DND-41 (cell line): ENCODE measurements at regions not wholly inside any gene's neighbourhood (a gene's known extent, or its start where the extent isn't known, plus 50 kb on each side); places are given as distances from the start of the nearest gene placed in this dataset.

Experiments used
- EZH2 ChIP-seq: IDR thresholded peaks from 3 replicates; pipeline ENCODE4 v1.6.1; 2012; ENCODE audit warnings: borderline replicate concordance, low read depth, mild to moderate bottlenecking, moderate library complexity, low read length, inconsistent platforms; ENCODE audit not compliant: severe bottlenecking
- TF ChIP-seq, protein P1 (sequence below): IDR thresholded peaks from 2 replicates; pipeline ENCODE4 v1.5.1; 2012; ENCODE audit warnings: borderline replicate concordance, low read length, moderate library complexity, mild to moderate bottlenecking; ENCODE audit not compliant: poor library complexity, severe bottlenecking; ENCODE audit errors: extremely low read depth

DNA sequence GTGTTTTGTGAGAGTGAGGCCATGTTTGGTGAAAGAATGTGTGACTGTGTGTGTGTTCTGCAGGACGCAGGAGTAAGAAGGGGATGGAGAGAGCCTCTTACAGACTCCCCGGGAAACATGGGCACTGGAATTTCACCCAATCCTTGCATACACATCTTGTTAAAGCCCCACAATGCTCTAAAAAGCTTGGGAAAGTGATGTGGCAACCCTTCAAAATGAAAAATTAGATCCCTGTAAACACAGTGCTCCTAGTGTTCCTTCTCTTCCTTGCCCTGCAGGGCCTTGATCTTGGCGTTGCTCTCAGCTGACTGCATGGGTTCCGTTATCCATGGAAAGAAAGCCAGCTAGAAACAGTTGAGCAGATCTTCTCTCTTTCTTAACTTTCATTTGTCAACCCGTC is 701.7 kb downstream of the SEMA5A start:
- TF ChIP-seq, protein P1, sequence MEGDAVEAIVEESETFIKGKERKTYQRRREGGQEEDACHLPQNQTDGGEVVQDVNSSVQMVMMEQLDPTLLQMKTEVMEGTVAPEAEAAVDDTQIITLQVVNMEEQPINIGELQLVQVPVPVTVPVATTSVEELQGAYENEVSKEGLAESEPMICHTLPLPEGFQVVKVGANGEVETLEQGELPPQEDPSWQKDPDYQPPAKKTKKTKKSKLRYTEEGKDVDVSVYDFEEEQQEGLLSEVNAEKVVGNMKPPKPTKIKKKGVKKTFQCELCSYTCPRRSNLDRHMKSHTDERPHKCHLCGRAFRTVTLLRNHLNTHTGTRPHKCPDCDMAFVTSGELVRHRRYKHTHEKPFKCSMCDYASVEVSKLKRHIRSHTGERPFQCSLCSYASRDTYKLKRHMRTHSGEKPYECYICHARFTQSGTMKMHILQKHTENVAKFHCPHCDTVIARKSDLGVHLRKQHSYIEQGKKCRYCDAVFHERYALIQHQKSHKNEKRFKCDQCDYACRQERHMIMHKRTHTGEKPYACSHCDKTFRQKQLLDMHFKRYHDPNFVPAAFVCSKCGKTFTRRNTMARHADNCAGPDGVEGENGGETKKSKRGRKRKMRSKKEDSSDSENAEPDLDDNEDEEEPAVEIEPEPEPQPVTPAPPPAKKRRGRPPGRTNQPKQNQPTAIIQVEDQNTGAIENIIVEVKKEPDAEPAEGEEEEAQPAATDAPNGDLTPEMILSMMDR = no peak
- no peak for TF ChIP-seq EZH2
